Stimulated activated CD8-positive, alpha-beta memory T cell treated with anti-CD3 and anti-CD28 coated beads, Interleukin-12 subunit alpha, Interleukin-12 subunit beta, amount 100 ng/mL, for 24 hours (primary cell): ENCODE measurements at regions not wholly inside any gene's neighbourhood (a gene's known extent, or its start where the extent isn't known, plus 50 kb on each side); places are given as distances from the start of the nearest gene placed in this dataset.

Source experiments
- DNase-seq: peaks from one replicate; pipeline ENCODE4 v3.0.0-alpha.2; 2020; ENCODE audit errors: extremely low read depth

- DNase-seq = no peak
Observed at GRCh38 chr1:244347942-244348341, 103.8 kb downstream of the ADSS2 start.

- DNase-seq = no peak
Observed at GRCh38 chr1:244349103-244349531, 102.6 kb downstream of the ADSS2 start.

GRCh38 chr1:244349581-244350001, 102.1 kb downstream of the ADSS2 start:
- DNase-seq = no peak

GRCh38 chr1:244350027-244350426, 101.7 kb downstream of the ADSS2 start:
- no peak for DNase-seq

- no peak for DNase-seq
Observed at GRCh38 chr1:244352156-244352830, 99.4 kb downstream of the ADSS2 start.

GRCh38 chr1:244353551-244354091, 98.1 kb downstream of the ADSS2 start:
- no peak for DNase-seq

GRCh38 chr1:244354810-244355278, 96.9 kb downstream of the ADSS2 start:
- no peak for DNase-seq

GRCh38 chr1:244356376-244356775, 95.3 kb downstream of the ADSS2 start:
- no peak for DNase-seq
